Left ventricle myocardium inferior (tissue), 1 donor: ENCODE measurements at regions not wholly inside any gene's neighbourhood (a gene's known extent, or its start where the extent isn't known, plus 50 kb on each side); places are given as distances from the start of the nearest gene placed in this dataset.

Experiments used
- DNase-seq: peaks from one replicate; pipeline ENCODE4 v3.0.0-alpha.2; 2020
- H3K27ac ChIP-seq: fragments of 200-600 bp; replicated peaks from 2 replicates; pipeline ENCODE4 v1.8.0; 2021
- H3K27me3 ChIP-seq: fragments of 200-600 bp; 2 replicates; pipeline ENCODE4 v1.8.0; 2021; ENCODE audit warnings: low read depth
- H3K36me3 ChIP-seq: fragments of 200-600 bp; 2 replicates; pipeline ENCODE4 v1.8.0; 2021
- H3K4me1 ChIP-seq: fragments of 200-600 bp; 2 replicates; pipeline ENCODE4 v1.8.0; 2021
- H3K4me3 ChIP-seq: fragments of 200-600 bp; 2 replicates; pipeline ENCODE4 v1.8.0; 2021; ENCODE audit warnings: mild to moderate bottlenecking, moderate library complexity
- H3K9me3 ChIP-seq: fragments of 200-600 bp; replicated peaks from 2 replicates; pipeline ENCODE4 v1.8.0; 2021
- intact Hi-C: fragments of 100-400 bp; cut with micrococcal nuclease; formaldehyde crosslinking; loops from one replicate; pipeline ENCODE4 v1.11.0; 2022
- TF ChIP-seq, protein P1 (sequence below): fragments of 200-600 bp; IDR thresholded peaks from 2 replicates; pipeline ENCODE4 v1.8.0; 2021; ENCODE audit warnings: antibody characterized with exemption, mild to moderate bottlenecking, borderline replicate concordance
- donor health status: DM: no; HTN: yes; CAD: no; lungs with severe emphysema.

DNA sequence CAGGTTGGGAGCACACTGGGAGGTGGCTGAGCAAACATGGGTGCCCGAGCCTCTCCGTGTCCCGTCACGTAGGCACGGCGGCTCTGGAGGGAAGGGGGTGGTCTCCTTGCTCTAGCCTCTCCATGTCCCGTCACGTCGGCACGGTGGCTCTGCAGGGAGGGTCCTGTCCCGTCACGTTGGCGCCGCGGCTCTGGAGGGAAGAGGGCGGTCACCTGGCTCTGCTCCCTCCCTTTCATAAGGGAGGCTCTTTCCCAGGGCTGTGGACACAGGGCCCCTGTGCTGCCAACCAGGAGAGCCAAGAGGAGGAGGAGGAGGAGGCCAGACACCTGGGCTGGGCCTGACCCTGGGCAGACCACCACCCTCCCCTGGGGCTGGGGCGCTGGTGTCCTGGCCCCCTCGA lies 1173.7 kb downstream of the BRD1 start:
- no peak for DNase-seq
- Histone ChIP-seq H3K9me3 (peaks cover 7% of the 10 kb centered on the region), H3K27me3 (peaks cover 24% of the 10 kb centered on the region), H3K4me3 (no peak overlapping the region), H3K27ac (no peak overlapping the region), H3K36me3 (no peaks in the 10 kb centered on the region), H3K4me1 (no peaks in the 10 kb centered on the region)
- TF ChIP-seq, protein P1, sequence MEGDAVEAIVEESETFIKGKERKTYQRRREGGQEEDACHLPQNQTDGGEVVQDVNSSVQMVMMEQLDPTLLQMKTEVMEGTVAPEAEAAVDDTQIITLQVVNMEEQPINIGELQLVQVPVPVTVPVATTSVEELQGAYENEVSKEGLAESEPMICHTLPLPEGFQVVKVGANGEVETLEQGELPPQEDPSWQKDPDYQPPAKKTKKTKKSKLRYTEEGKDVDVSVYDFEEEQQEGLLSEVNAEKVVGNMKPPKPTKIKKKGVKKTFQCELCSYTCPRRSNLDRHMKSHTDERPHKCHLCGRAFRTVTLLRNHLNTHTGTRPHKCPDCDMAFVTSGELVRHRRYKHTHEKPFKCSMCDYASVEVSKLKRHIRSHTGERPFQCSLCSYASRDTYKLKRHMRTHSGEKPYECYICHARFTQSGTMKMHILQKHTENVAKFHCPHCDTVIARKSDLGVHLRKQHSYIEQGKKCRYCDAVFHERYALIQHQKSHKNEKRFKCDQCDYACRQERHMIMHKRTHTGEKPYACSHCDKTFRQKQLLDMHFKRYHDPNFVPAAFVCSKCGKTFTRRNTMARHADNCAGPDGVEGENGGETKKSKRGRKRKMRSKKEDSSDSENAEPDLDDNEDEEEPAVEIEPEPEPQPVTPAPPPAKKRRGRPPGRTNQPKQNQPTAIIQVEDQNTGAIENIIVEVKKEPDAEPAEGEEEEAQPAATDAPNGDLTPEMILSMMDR: no peak
- intact Hi-C loops: no loop called here

DNA sequence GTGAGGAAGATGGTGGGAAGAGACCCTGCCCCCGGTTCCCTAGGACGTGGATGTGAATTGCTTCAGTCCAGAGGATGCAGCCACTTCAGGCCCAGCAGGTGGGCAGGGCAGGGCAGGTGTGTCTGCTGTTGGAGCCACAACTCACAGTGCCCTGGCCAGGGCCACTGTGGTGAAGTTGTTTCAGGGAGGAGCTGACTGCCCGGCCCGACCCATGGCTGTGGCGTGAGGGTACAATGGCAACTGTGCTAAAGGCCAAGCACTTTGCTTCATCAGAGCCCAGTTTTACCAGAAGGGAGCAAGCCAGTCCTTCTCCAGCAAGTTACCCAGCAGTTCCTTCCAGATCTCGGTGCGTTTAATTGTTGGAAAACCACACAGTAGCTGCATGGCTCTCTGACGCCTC lies 1174.4 kb downstream of the BRD1 start:
- Histone ChIP-seq H3K4me1 (no peaks in the 10 kb centered on the region), H3K4me3 (no peak overlapping the region), H3K27ac (no peak overlapping the region), H3K27me3 (peaks cover 18% of the 10 kb centered on the region), H3K36me3 (no peaks in the 10 kb centered on the region), H3K9me3 (peaks cover 7% of the 10 kb centered on the region)
- TF ChIP-seq, protein P1: no peak
- intact Hi-C loops: no loop called here
- DNase-seq: no peak

DNA sequence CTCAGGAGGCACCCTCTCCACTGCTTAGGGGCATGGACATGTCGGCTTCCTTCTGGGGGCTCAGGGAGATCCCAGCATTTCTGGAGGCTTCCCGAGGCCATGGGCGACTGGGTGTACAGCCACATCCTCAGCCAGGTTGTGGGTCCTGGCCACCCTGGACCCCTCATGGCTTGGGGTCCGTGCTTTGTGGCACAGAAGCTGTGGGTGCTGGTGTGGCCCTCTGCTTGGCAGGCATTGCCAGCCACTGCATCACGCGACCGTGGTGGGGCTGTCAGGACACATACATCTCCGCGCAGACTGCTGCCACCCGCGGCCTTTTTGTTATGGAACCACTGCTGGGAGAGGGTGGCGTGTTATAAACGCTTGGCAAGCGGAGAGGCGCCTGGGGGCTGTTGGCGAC lies 1174.9 kb downstream of the BRD1 start:
- no peak overlapping the region for H3K27ac ChIP-seq
- no peak overlapping the region for H3K4me3 ChIP-seq
- TF ChIP-seq, protein P1: no peak
- peaks cover 7% of the 10 kb centered on the region for H3K9me3 ChIP-seq
- no peaks in the 10 kb centered on the region for H3K36me3 ChIP-seq
- peaks cover 22% of the 10 kb centered on the region for H3K27me3 ChIP-seq
- intact Hi-C loops: no loop called here
- no peaks in the 10 kb centered on the region for H3K4me1 ChIP-seq
- no peak for DNase-seq

DNA sequence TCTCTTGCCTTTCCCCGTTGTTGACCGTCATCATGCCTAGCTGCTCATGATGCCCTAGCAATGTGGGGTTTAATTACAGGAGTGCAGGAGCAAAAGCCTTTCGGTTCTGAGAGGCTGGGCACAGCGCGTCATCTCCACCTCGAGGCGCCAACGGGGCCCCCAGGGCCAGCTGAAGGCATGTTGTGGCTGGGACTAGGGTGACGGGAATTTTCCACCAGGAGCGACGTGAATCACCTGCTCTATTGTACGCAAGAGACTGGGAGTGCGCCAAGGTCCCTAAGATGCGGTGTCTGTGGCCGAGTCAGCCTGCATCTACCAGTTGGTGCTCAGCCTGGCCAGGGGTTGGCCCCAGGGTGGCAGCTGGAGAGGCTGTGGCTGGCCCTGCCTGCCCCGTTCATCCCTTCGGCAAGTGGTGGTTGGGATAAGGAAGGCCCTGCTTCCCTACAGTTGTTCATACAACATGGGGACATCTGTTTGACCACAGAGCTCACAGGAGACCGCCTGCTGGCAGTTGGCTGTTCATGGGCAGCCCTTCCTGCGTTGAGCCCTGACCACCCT lies 1175.6 kb downstream of the BRD1 start:
- no peak for DNase-seq
- no peak overlapping the region for H3K27ac ChIP-seq
- H3K27me3 ChIP-seq: peaks cover 26% of the 10 kb centered on the region
- no peak overlapping the region for H3K4me3 ChIP-seq
- H3K36me3 ChIP-seq: no peaks in the 10 kb centered on the region
- H3K4me1 ChIP-seq: no peaks in the 10 kb centered on the region
- TF ChIP-seq, protein P1: no peak
- peaks cover 7% of the 10 kb centered on the region for H3K9me3 ChIP-seq
- intact Hi-C loops: no loop called here

DNA sequence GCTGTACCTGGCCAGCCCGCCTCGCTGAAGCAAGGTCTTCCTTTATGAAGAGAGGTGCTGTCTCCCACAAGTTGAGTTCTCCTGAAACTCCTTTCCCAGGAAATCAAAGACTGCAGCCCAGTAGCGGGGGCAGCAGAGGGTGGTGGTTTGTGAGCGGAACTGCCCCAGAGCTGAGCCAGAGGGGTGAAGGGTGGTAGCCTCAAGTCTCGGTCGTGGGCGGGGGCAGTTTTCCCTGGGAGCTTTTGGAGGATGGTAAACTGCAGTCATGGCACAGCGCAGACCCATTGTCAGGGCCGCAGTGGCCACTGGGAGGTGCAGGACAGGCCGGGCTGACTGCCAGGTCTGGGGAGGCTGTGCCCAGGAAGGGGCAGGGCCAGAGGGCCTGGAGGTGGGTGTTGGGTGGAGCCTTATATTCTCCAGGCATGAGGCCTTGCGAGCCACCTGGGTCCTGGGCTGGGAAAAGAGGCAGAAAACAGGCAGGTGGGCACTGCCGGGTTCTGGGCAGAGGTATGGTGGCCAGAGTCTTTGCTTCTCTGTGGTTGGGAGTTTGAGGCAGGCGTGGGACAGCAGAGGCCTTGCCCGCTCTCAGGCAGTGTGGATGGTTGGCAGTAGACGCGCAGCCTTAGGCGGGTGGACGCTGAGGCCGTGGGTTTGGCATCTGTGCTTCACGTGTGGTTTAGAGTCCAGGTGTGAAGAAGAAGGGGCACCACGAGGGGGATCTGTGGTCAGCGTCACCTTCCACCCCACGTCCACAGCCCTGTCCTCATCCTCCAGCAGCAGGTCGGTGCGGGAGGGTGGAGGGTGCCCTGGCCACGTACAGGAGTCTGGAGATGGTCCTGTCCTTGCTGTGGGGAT lies 1176.4 kb downstream of the BRD1 start:
- H3K36me3 ChIP-seq: no peaks in the 10 kb centered on the region
- H3K4me3 ChIP-seq: no peak overlapping the region
- no peaks in the 10 kb centered on the region for H3K4me1 ChIP-seq
- DNase-seq: no peak
- intact Hi-C loops: no loop called here
- TF ChIP-seq, protein P1: no peak
- H3K27ac ChIP-seq: no peak overlapping the region
- H3K9me3 ChIP-seq: peaks cover 7% of the 10 kb centered on the region
- H3K27me3 ChIP-seq: peaks cover 34% of the 10 kb centered on the region
